ENCODE measurements at regions not wholly inside any gene's neighbourhood (a gene's known extent, or its start where the extent isn't known, plus 50 kb on each side); places are given as distances from the start of the nearest gene placed in this dataset.

- no peak for TF ChIP-seq CTCF (conservative IDR thresholded peaks at IDR 0.05; ENCODE audit: low read depth, low read length)
- TF ChIP-seq EZH2 (IDR thresholded peaks at IDR 0.05; ENCODE audit: borderline replicate concordance, low read depth, low read length, poor library complexity, severe bottlenecking), result no peak
These were observed 201.9 kb downstream of the BAMBI start for GRCh38 chr10:28879246-28879645.

Measured in A673 (cell line).